BJ (cell line): ENCODE measurements at regions not wholly inside any gene's neighbourhood (a gene's known extent, or its start where the extent isn't known, plus 50 kb on each side); places are given as distances from the start of the nearest gene placed in this dataset.
"Not testable (repeated sequence)": the region's sequence is repeated elsewhere in the genome, so short reads cannot be mapped to it uniquely, and the experiment has no call there.

ENCODE experiments used
- CTCF ChIA-PET: fragments of 350-600 bp; formaldehyde crosslinking; extraction: SDS; loops from one replicate; lab custom pipeline; 2021; ENCODE audit warnings: antibody characterized with exemption, inconsistent platforms; lab: Yijun Ruan, JAX
- POLR2A ChIA-PET: fragments of 300-600 bp; sonication (Branson Sonifier 250); formaldehyde crosslinking; extraction: SDS; loops from one replicate; lab custom pipeline; 2021; ENCODE audit warnings: antibody characterized with exemption; lab: Charles Lee
- DNase-seq: peaks from one replicate; pipeline ENCODE4 v3.0.0-alpha.2; 2011; ENCODE audit warnings: low read depth
- H3K27me3 ChIP-seq: 2 replicates; pipeline ENCODE4 v1.6.0; 2011; ENCODE audit warnings: low read length; ENCODE audit not compliant: control insufficient read depth, insufficient read depth
- H3K36me3 ChIP-seq: 2 replicates; pipeline ENCODE4 v1.5.1; 2011; ENCODE audit warnings: low read length; ENCODE audit not compliant: control insufficient read depth, insufficient read depth
- H3K4me3 ChIP-seq: 2 replicates; pipeline ENCODE4 v1.5.1; 2011; ENCODE audit warnings: low read depth, mild to moderate bottlenecking, control low read depth, low read length
- CTCF ChIP-seq: IDR thresholded peaks from 2 replicates; pipeline ENCODE4 v1.5.1; 2011; ENCODE audit warnings: low read depth, mild to moderate bottlenecking, control low read depth, inconsistent platforms, low read length, moderate library complexity; ENCODE audit not compliant: insufficient read depth

DNA sequence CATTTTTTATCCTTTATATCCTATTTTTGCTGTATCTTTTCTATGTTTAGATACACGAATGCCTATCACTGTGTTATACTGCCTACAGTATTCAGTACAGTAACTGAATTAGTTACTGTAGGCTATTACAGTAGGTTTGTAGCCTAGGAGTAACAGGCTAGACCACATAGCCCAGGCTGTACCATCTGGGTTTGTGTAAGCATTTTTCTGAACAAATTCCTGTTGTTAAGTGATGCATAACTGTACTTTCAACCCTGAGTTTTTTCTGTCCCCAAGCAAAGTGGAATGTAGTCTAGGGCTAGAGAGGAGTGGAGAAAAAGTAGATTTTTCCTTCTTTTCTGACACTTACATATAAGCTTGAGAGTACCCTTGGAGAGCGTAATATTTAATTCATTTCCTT is 282.1 kb downstream of the HS3ST3B1 start:
- Histone ChIP-seq H3K27me3 (no peaks in the 10 kb centered on the region; the same call in 1 of the 2 replicates), H3K4me3 (no peak overlapping the region), H3K36me3 (no peaks in the 10 kb centered on the region)
- DNase-seq = no peak
- CTCF ChIA-PET = interaction anchor here (0.8 kb wide), 1 partner anchor 11 kb away, joined by 3 read pairs; no protein-coding TSS in a partner anchor
- POLR2A ChIA-PET = no interaction called here
- TF ChIP-seq CTCF = no peak

DNA sequence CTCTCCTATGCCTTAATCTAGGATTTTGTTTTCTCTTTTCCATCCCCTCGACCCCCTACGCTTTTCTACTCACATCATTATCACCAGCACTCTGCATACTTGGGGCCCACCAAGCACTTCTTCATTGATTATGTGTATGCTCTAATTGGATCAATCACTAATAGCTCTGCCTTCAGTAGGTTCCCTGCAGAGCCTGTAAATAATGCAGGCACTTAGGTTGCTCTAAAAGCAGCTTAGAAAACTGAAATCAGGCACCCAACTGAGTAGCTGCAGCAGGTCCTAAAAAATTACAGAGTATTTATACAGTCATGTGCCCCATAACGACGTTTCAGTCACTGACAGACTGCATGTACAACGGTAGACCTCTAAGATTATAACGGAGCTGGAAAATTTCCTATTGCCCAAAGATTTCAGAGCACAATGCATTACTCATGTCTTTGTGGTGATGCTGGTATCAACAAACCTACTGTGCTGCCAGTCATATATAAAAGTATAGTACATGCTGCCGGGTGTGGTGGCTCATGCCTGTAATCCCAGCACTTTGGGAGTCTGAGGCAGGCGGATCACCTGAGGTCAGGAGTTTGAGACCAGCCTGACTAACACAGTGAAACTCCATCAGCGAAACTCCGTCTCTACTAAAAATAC is 280.4 kb downstream of the HS3ST3B1 start:
- Histone ChIP-seq H3K36me3 (no peaks in the 10 kb centered on the region), H3K27me3 (no peaks in the 10 kb centered on the region; the same call in 1 of the 2 replicates), H3K4me3 (no peak overlapping the region)
- no peak for DNase-seq
- ChIA-PET POLR2A (no interaction called here), CTCF (no interaction called here)
- no peak for TF ChIP-seq CTCF

- H3K4me3 ChIP-seq = no peak overlapping the region
- DNase-seq = peak; percentile 8
- TF ChIP-seq CTCF = no peak
- peaks cover 2% of the 10 kb centered on the region; the same call in 1 of the 2 replicates for H3K27me3 ChIP-seq
- CTCF ChIA-PET = interaction anchor here (0.6 kb wide), 1 partner anchor 678 kb away, joined by 3 read pairs; no protein-coding TSS in a partner anchor
- no peaks in the 10 kb centered on the region for H3K36me3 ChIP-seq
- POLR2A ChIA-PET = no interaction called here
These were observed 279.6 kb downstream of the HS3ST3B1 start for GRCh38 chr17:14580499-14580898.

GRCh38 chr17:14579716-14580115 is 278.8 kb downstream of the HS3ST3B1 start:
- DNase-seq = no peak
- ChIA-PET POLR2A (no interaction called here), CTCF (interaction anchor here (0.6 kb wide), 1 partner anchor 679 kb away, joined by 3 read pairs; no protein-coding TSS in a partner anchor)
- no peak overlapping the region for H3K4me3 ChIP-seq
- no peaks in the 10 kb centered on the region for H3K36me3 ChIP-seq
- no peak for TF ChIP-seq CTCF
- H3K27me3 ChIP-seq = peaks cover 2% of the 10 kb centered on the region

GRCh38 chr17:14575471-14575953 is 274.6 kb downstream of the HS3ST3B1 start:
- TF ChIP-seq CTCF = no peak
- ChIA-PET CTCF (no interaction called here), POLR2A (no interaction called here)
- Histone ChIP-seq H3K4me3 (no peak overlapping the region), H3K36me3 (no peaks in the 10 kb centered on the region), H3K27me3 (peaks cover 2% of the 10 kb centered on the region; the same call in 1 of the 2 replicates)
- peak; percentile 19 for DNase-seq

- POLR2A ChIA-PET, H3K36me3 ChIP-seq, H3K4me3 ChIP-seq, CTCF ChIA-PET, H3K27me3 ChIP-seq, DNase-seq: not testable (repeated sequence)
These were observed 259.4 kb downstream of the HS3ST3B1 start for GRCh38 chr17:14560325-14560724.
